HEK293 (cell line): ENCODE measurements at regions not wholly inside any gene's neighbourhood (a gene's known extent, or its start where the extent isn't known, plus 50 kb on each side); places are given as distances from the start of the nearest gene placed in this dataset.
"Not testable (repeated sequence)": the region's sequence is repeated elsewhere in the genome, so short reads cannot be mapped to it uniquely, and the experiment has no call there.

Experiments used
- CTCF ChIA-PET: fragments of 350-600 bp; formaldehyde crosslinking; extraction: SDS; loops from one replicate; lab custom pipeline; 2021; ENCODE audit warnings: antibody characterized with exemption; lab: Yijun Ruan, JAX
- POLR2A ChIA-PET: fragments of 300-600 bp; formaldehyde crosslinking; extraction: SDS; loops from one replicate; lab custom pipeline; 2020; ENCODE audit warnings: antibody characterized with exemption, inconsistent platforms; lab: Yijun Ruan, JAX
- H3K27ac ChIP-seq: fragments of 200-500 bp; sonication (Bioruptor generic); 2 replicates; pipeline ENCODE4 v1.5.1; 2014; ENCODE audit warnings: low read depth, low read length, control low read depth, inconsistent platforms; ENCODE audit errors: extremely low read depth
- H3K36me3 ChIP-seq, 2 experiments: fragments of 200-500 bp in 1 of 2; sonication (Bioruptor generic) in 1 of 2; 1 replicate in 1 of 2; 2 replicates in 1 of 2; pipeline ENCODE4 v1.5.1; 2014 to 2017; ENCODE audit warnings: inconsistent platforms in 2 of 2, low read length in 2 of 2; ENCODE audit not compliant: control insufficient read depth in 2 of 2, insufficient read depth in 1 of 2
- H3K4me1 ChIP-seq: fragments of 200-500 bp; sonication (Bioruptor generic); 2 replicates; pipeline ENCODE4 v1.5.1; 2014; ENCODE audit warnings: mild to moderate bottlenecking, low read length, inconsistent platforms; ENCODE audit not compliant: control insufficient read depth, insufficient read depth
- H3K4me3 ChIP-seq: 2 replicates; pipeline ENCODE4 v1.5.1; 2011; ENCODE audit warnings: low read depth, mild to moderate bottlenecking, control low read depth, low read length, moderate library complexity
- H3K9me3 ChIP-seq: fragments of 200-500 bp; sonication (Bioruptor generic); 2 replicates; pipeline ENCODE4 v1.5.1; 2014; ENCODE audit warnings: low read depth, low read length, inconsistent platforms; ENCODE audit not compliant: control insufficient read depth, insufficient read depth
- MEIS1 ChIP-seq: sonication (generic); formaldehyde crosslinking; IDR thresholded peaks from 2 replicates; pipeline ENCODE4 v1.8.1; 2022; ENCODE audit warnings: missing genetic modification reagents, mild to moderate bottlenecking, borderline replicate concordance
- MZF1 ChIP-seq: fragments of 450-650 bp; formaldehyde crosslinking; IDR thresholded peaks from 2 replicates; pipeline ENCODE4 v1.5.1; 2017; ENCODE audit warnings: missing biosample characterization, missing genetic modification characterization, borderline replicate concordance
- OSR2 ChIP-seq: fragments of 450-650 bp; formaldehyde crosslinking; IDR thresholded peaks from 2 replicates; pipeline ENCODE4 v1.5.1; 2016; ENCODE audit warnings: missing biosample characterization, missing genetic modification characterization
- PBX3 ChIP-seq: sonication (generic); formaldehyde crosslinking; IDR thresholded peaks from 2 replicates; pipeline ENCODE4 v1.8.1; 2022; ENCODE audit warnings: mild to moderate bottlenecking, moderate library complexity, missing genetic modification reagents
- ZFHX2 ChIP-seq: fragments of 450-650 bp; formaldehyde crosslinking; conservative IDR thresholded peaks from 2 replicates; pipeline ENCODE4 v1.5.1; 2016; ENCODE audit warnings: missing biosample characterization, missing genetic modification characterization
- ZNF10 ChIP-seq: fragments of 450-650 bp; formaldehyde crosslinking; IDR thresholded peaks from 2 replicates; pipeline ENCODE4 v1.5.1; 2017; ENCODE audit warnings: missing biosample characterization, missing genetic modification characterization
- ZNF133 ChIP-seq: fragments of 450-650 bp; formaldehyde crosslinking; IDR thresholded peaks from 2 replicates; pipeline ENCODE4 v1.5.1; 2016; ENCODE audit warnings: missing biosample characterization, missing genetic modification characterization
- ZNF146 ChIP-seq: fragments of 450-650 bp; formaldehyde crosslinking; IDR thresholded peaks from 2 replicates; pipeline ENCODE4 v1.5.1; 2016; ENCODE audit warnings: missing biosample characterization, missing genetic modification characterization
- ZNF221 ChIP-seq: fragments of 450-650 bp; formaldehyde crosslinking; IDR thresholded peaks from 2 replicates; pipeline ENCODE4 v1.5.1; 2017; ENCODE audit warnings: missing biosample characterization, missing genetic modification characterization, borderline replicate concordance
- ZNF223 ChIP-seq: fragments of 450-650 bp; formaldehyde crosslinking; IDR thresholded peaks from 2 replicates; pipeline ENCODE4 v1.5.1; 2016; ENCODE audit warnings: missing biosample characterization, missing genetic modification characterization
- ZNF280C ChIP-seq: fragments of 450-650 bp; formaldehyde crosslinking; IDR thresholded peaks from 2 replicates; pipeline ENCODE4 v1.5.1; 2016; ENCODE audit warnings: missing biosample characterization, missing genetic modification characterization
- ZNF529 ChIP-seq: fragments of 450-650 bp; formaldehyde crosslinking; IDR thresholded peaks from 2 replicates; pipeline ENCODE4 v1.5.1; 2017; ENCODE audit warnings: missing genetic modification characterization, missing biosample characterization; ENCODE audit not compliant: insufficient replicate concordance
- ZNF544 ChIP-seq: fragments of 450-650 bp; formaldehyde crosslinking; IDR thresholded peaks from 2 replicates; pipeline ENCODE4 v1.5.0; 2017; ENCODE audit warnings: missing biosample characterization, missing genetic modification characterization
- ZNF707 ChIP-seq: fragments of 450-650 bp; formaldehyde crosslinking; IDR thresholded peaks from 2 replicates; pipeline ENCODE4 v1.5.1; 2016; ENCODE audit warnings: missing biosample characterization, missing genetic modification characterization
- ZSCAN30 ChIP-seq: fragments of 450-650 bp; IDR thresholded peaks from 2 replicates; pipeline ENCODE4 v1.5.1; 2018; ENCODE audit warnings: missing biosample characterization, mild to moderate bottlenecking, missing genetic modification characterization, moderate library complexity
- ZSCAN4 ChIP-seq: fragments of 450-650 bp; formaldehyde crosslinking; IDR thresholded peaks from 2 replicates; pipeline ENCODE4 v1.5.1; 2017; ENCODE audit warnings: missing biosample characterization, missing genetic modification characterization

- POLR2A ChIA-PET, H3K9me3 ChIP-seq, H3K4me1 ChIP-seq, H3K27ac ChIP-seq, H3K36me3 ChIP-seq, CTCF ChIA-PET, H3K4me3 ChIP-seq: not testable (repeated sequence)
- peak; percentile 58 for TF ChIP-seq ZNF146
Observed at GRCh38 chr11:44391004-44391403, 81.1 kb upstream of the ALX4 start.

- H3K4me3 ChIP-seq, CTCF ChIA-PET, H3K36me3 ChIP-seq, H3K27ac ChIP-seq, POLR2A ChIA-PET, H3K9me3 ChIP-seq, H3K4me1 ChIP-seq: not testable (repeated sequence)
Observed at GRCh38 chr11:44396746-44397145, 86.8 kb upstream of the ALX4 start.

GRCh38 chr11:44397586-44398178 lies 87.7 kb upstream of the ALX4 start:
- Histone ChIP-seq H3K4me1 (no peaks in the 10 kb centered on the region), H3K9me3 (no peaks in the 10 kb centered on the region), H3K4me3 (no peak overlapping the region), H3K36me3 (no peaks in the 10 kb centered on the region), H3K27ac (no peak overlapping the region)
- ChIA-PET POLR2A (no interaction called here), CTCF (interaction anchor here (0.6 kb wide), 1 partner anchor 46 kb away, joined by 3 read pairs; no protein-coding TSS in a partner anchor)
- TF ChIP-seq ZNF221 (tag by site-specific recombination), result no peak
- no peak for TF ChIP-seq MEIS1
- no peak for TF ChIP-seq ZSCAN4 (tag by site-specific recombination)
- no peak for TF ChIP-seq PBX3 (CRISPR knock-in tag)
- TF ChIP-seq ZNF133 (tag by site-specific recombination), result no peak
- no peak for TF ChIP-seq ZNF529 (tag by site-specific recombination)
- no peak for TF ChIP-seq ZNF10 (tag by site-specific recombination)
- no peak for TF ChIP-seq ZNF544 (tag by site-specific recombination)
- TF ChIP-seq ZSCAN30 (tag by site-specific recombination), result no peak
- no peak for TF ChIP-seq ZFHX2 (tag by site-specific recombination)
- no peak for TF ChIP-seq ZNF223
- TF ChIP-seq ZNF707, result no peak
- TF ChIP-seq MZF1 (tag by site-specific recombination), result no peak
- TF ChIP-seq, all 188 proteins: peak for 0

GRCh38 chr11:44398266-44399030 lies 88.5 kb upstream of the ALX4 start:
- H3K4me3 ChIP-seq, result no peak overlapping the region
- ChIA-PET POLR2A (no interaction called here), CTCF (interaction anchor here (0.7 kb wide), 1 partner anchor 18 kb away, joined by 5 read pairs; no protein-coding TSS in a partner anchor)
- H3K36me3 ChIP-seq, result no peaks in the 10 kb centered on the region
- no peak for TF ChIP-seq OSR2 (tag by site-specific recombination)
- TF ChIP-seq ZNF280C (tag by site-specific recombination), result no peak
- H3K4me1 ChIP-seq, result no peaks in the 10 kb centered on the region
- H3K27ac ChIP-seq, result no peak overlapping the region
- no peaks in the 10 kb centered on the region for H3K9me3 ChIP-seq
